ENCODE measurements at regions not wholly inside any gene's neighbourhood (a gene's known extent, or its start where the extent isn't known, plus 50 kb on each side); places are given as distances from the start of the nearest gene placed in this dataset.
"Not testable (repeated sequence)": the region's sequence is repeated elsewhere in the genome, so short reads cannot be mapped to it uniquely, and the experiment has no call there.

DNA sequence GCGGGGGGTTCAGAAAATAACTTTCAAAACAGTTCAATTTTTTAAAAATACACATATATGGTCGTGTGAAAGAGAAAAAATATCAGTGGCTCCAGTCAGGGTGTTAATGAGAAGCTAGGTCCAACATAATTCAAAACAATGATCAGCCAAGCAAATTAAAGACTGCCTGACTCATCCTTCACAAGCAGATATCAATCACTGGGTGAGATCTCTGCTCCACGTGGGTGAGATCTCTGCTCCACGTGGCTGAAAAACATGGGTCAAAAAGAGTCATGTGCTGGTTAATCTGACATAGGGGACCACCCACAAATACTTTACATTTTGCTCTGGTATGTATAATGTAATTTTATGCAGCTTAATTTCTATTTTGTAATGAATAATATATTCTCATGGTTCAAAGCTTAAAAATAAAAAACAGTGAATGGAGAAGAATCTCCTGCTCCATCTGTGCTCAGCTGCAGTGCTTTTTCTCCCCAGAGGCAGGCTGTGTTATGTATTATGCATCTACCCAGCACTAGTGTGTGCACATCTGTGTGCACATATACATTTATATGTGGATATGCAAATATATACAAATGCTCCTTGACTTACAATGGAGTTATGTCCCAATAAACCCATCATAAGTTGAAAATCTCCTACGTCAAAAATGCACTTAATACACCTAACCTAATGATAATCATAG is 93.1 kb upstream of the S1PR3 start:
- TF ChIP-seq, protein P1, sequence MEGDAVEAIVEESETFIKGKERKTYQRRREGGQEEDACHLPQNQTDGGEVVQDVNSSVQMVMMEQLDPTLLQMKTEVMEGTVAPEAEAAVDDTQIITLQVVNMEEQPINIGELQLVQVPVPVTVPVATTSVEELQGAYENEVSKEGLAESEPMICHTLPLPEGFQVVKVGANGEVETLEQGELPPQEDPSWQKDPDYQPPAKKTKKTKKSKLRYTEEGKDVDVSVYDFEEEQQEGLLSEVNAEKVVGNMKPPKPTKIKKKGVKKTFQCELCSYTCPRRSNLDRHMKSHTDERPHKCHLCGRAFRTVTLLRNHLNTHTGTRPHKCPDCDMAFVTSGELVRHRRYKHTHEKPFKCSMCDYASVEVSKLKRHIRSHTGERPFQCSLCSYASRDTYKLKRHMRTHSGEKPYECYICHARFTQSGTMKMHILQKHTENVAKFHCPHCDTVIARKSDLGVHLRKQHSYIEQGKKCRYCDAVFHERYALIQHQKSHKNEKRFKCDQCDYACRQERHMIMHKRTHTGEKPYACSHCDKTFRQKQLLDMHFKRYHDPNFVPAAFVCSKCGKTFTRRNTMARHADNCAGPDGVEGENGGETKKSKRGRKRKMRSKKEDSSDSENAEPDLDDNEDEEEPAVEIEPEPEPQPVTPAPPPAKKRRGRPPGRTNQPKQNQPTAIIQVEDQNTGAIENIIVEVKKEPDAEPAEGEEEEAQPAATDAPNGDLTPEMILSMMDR (IDR thresholded peaks at IDR 0.05; ENCODE audit: low read depth, low read length), result no peak
- no peak overlapping the region for H3K4me3 ChIP-seq (ENCODE audit: low read depth, low read length)

GRCh38 chr9:88905506-88905905 is 85.8 kb upstream of the S1PR3 start:
- H3K4me3 ChIP-seq (ENCODE audit: low read depth, low read length), result no peak overlapping the region
- TF ChIP-seq, protein P1 (IDR thresholded peaks at IDR 0.05; ENCODE audit: low read depth, low read length), result no peak

- H3K4me3 ChIP-seq (ENCODE audit: low read depth, low read length), result no peak overlapping the region
- TF ChIP-seq, protein P1 (IDR thresholded peaks at IDR 0.05; ENCODE audit: low read depth, low read length), result no peak
Measured at GRCh38 chr9:88915916-88916315, 75.4 kb upstream of the S1PR3 start.

GRCh38 chr9:88916894-88917293 is 74.4 kb upstream of the S1PR3 start:
- TF ChIP-seq, protein P1 (IDR thresholded peaks at IDR 0.05; ENCODE audit: low read depth, low read length), result no peak
- no peak overlapping the region for H3K4me3 ChIP-seq (ENCODE audit: low read depth, low read length)

GRCh38 chr9:88917375-88917774 is 73.9 kb upstream of the S1PR3 start:
- TF ChIP-seq, protein P1 (IDR thresholded peaks at IDR 0.05; ENCODE audit: low read depth, low read length), result no peak

DNA sequence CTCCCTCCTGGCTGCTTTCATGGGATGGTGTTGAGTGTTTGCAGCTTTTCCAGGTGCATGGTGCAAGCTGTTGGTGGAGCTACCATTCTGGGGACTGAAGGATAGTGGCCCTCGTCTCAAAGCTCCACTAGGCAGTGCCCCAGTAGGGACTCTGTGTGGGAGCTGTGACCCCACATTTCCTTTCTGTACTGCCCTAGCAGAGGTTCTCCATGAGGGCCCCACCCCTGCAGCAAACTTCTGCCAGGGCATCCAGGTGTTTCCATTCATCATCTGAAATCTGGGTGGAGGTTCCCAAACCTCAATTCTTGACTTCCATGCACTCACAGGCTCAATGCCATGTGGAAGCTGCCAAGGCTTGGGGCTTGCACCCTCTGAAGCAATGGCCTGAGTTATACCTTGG is 72.7 kb upstream of the S1PR3 start:
- H3K4me3 ChIP-seq (ENCODE audit: low read depth, low read length), result not testable (repeated sequence)

More at GRCh38 chr9:88917375-88917774, 73.9 kb upstream of the S1PR3 start:
- no peak overlapping the region for H3K4me3 ChIP-seq (ENCODE audit: low read depth, low read length)

GRCh38 chr9:88920645-88921044 is 70.6 kb upstream of the S1PR3 start:
- TF ChIP-seq, protein P1 (IDR thresholded peaks at IDR 0.05; ENCODE audit: low read depth, low read length), result no peak

GRCh38 chr9:88922091-88922490 is 69.2 kb upstream of the S1PR3 start:
- H3K4me3 ChIP-seq (ENCODE audit: low read depth, low read length), result no peak overlapping the region
- TF ChIP-seq, protein P1 (IDR thresholded peaks at IDR 0.05; ENCODE audit: low read depth, low read length), result no peak

More at GRCh38 chr9:88920645-88921044, 70.6 kb upstream of the S1PR3 start:
- H3K4me3 ChIP-seq (ENCODE audit: low read depth, low read length), result no peak overlapping the region

Measured in WI38 (cell line).